ENCODE measurements at regions not wholly inside any gene's neighbourhood (a gene's known extent, or its start where the extent isn't known, plus 50 kb on each side); places are given as distances from the start of the nearest gene placed in this dataset.
"Not testable (repeated sequence)": the region's sequence is repeated elsewhere in the genome, so short reads cannot be mapped to it uniquely, and the experiment has no call there.

- not testable (repeated sequence) for TF ChIP-seq ZNF274 (IDR thresholded peaks at IDR 0.05; ENCODE audit: low read depth, low read length); SUZ12 (IDR thresholded peaks at IDR 0.05; ENCODE audit: extremely low read depth, insufficient read depth, insufficient read length); YY1 (IDR thresholded peaks at IDR 0.05; ENCODE audit: insufficient read depth, insufficient read length)
Observed at GRCh38 chr9:73439839-73440238, 288.2 kb downstream of the ANXA1 start.
